GM13977 (cell line): ENCODE measurements at regions not wholly inside any gene's neighbourhood (a gene's known extent, or its start where the extent isn't known, plus 50 kb on each side); places are given as distances from the start of the nearest gene placed in this dataset.

Experiments
- DNase-seq: peaks from one replicate; pipeline ENCODE4 v3.0.0; 2012; ENCODE audit warnings: low spot score
- in situ Hi-C: fragments of 300-500 bp; cut with MboI; formaldehyde crosslinking; loops from one replicate; pipeline ENCODE4 v1.12.0; 2022; ENCODE audit warnings: low sequenced_read_pairs, low pct_unique_long_range_greater_than_20kb, mixed read lengths, inconsistent platforms; ENCODE audit not compliant: unreplicated experiment
- TF ChIP-seq, protein P1 (sequence below): IDR thresholded peaks from 2 replicates; pipeline ENCODE4 v1.5.1; 2012; ENCODE audit warnings: mild to moderate bottlenecking, control low read depth; ENCODE audit not compliant: insufficient read depth; ENCODE audit errors: extremely low read depth, missing control alignments

- in situ Hi-C loops: no loop called here
- TF ChIP-seq, protein P1, sequence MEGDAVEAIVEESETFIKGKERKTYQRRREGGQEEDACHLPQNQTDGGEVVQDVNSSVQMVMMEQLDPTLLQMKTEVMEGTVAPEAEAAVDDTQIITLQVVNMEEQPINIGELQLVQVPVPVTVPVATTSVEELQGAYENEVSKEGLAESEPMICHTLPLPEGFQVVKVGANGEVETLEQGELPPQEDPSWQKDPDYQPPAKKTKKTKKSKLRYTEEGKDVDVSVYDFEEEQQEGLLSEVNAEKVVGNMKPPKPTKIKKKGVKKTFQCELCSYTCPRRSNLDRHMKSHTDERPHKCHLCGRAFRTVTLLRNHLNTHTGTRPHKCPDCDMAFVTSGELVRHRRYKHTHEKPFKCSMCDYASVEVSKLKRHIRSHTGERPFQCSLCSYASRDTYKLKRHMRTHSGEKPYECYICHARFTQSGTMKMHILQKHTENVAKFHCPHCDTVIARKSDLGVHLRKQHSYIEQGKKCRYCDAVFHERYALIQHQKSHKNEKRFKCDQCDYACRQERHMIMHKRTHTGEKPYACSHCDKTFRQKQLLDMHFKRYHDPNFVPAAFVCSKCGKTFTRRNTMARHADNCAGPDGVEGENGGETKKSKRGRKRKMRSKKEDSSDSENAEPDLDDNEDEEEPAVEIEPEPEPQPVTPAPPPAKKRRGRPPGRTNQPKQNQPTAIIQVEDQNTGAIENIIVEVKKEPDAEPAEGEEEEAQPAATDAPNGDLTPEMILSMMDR: no peak
- DNase-seq: no peak
These were observed 747.1 kb downstream of the KCNJ2 start for GRCh38 chr17:70916469-70916868.

DNA sequence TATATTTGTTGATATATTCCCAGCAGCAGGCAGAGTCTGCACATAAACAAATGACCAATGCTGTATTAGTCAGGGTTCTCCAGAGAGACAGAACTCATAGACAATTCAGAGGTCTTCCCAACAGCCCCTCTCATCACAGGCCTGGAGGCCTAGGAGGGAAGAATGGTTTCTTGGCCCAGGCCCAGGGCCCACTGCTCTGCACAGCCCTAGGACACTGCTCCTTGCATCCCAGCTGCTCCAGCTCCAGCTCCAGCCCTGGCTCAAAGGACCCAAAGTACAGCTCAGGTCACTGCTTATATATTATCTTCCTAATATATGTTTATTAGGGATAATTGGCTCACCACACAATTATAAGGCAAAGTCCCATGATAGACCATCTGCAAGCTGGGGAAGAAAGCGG lies 749.9 kb downstream of the KCNJ2 start:
- TF ChIP-seq, protein P1: no peak
- in situ Hi-C loops: no loop called here
- no peak for DNase-seq

GRCh38 chr17:70920416-70920815 lies 751.1 kb downstream of the KCNJ2 start:
- in situ Hi-C loops: no loop called here
- TF ChIP-seq, protein P1: no peak
- no peak for DNase-seq

DNA sequence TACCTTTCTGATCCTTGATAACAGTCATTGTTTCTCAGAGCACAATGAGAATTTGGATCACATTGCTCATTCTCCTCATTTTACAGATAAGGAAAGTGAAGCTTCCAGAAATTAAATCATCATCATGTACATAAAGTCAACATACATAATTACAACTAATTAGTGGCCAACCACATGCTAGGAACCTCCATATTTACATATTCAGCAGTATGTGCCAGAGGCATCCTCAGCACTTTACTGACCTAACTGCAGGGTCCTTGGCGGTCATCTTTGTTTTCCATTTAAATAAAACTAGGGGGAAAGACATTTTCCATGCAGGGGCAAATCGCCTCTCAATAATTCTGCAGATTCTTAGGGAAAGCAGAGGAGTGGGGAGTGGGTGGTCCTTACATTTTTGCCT lies 752.9 kb downstream of the KCNJ2 start:
- TF ChIP-seq, protein P1: no peak
- in situ Hi-C loops: no loop called here
- no peak for DNase-seq

- in situ Hi-C loops: no loop called here
- DNase-seq: no peak
- TF ChIP-seq, protein P1: no peak
These were observed 755.4 kb downstream of the KCNJ2 start for GRCh38 chr17:70924776-70925175.

DNA sequence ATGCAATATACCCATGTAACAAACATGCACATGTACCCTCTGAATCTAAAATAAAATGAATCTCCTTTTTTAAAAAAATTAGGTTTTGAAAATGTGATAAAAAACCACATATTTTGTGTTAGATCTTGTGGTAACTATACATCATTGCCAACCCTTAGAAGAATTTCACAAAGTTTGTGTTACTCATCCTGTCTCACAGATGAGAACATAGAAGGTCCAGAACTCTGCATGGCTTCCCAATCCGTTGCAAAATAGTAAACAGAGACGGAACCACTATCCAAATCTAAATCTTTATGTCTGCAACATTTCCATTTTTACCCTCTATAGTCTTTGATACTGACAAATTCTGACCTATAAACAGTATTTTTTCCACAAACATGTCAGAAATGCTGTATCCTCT lies 759.9 kb downstream of the KCNJ2 start:
- TF ChIP-seq, protein P1: no peak
- in situ Hi-C loops: no loop called here
- DNase-seq: no peak

DNA sequence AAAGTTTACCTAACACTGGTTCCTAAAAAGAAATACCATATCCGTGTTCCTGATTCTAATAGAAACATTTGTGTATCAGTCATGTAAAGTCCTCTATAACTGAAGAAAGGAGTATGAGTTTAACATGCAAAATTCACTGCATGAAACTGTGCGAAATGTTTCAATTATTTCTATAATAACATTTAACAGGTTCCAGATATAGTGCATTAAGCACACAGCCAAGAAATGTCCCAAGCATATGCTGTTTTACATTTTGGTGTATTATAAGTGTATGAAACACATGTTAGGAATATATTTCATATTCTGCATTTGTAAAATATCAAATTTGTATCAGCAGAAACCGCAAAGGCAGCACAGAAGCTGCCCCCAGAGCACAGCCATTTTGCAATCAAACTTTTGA lies 764.9 kb downstream of the KCNJ2 start:
- DNase-seq: no peak
- TF ChIP-seq, protein P1: no peak
- in situ Hi-C loops: no loop called here
